NOMO-1 treated with DMSO at 0.1 percent for 48 hours (cell line): ENCODE measurements at regions not wholly inside any gene's neighbourhood (a gene's known extent, or its start where the extent isn't known, plus 50 kb on each side); places are given as distances from the start of the nearest gene placed in this dataset.

Source experiments
- DNase-seq: peaks from one replicate; lab custom pipeline; 2025; ENCODE audit not compliant: unreplicated experiment; lab: John Stamatoyannopoulos, UW

GRCh38 chr17:71360301-71360700 is 760.5 kb upstream of the SOX9 start:
- no peak for DNase-seq

DNA sequence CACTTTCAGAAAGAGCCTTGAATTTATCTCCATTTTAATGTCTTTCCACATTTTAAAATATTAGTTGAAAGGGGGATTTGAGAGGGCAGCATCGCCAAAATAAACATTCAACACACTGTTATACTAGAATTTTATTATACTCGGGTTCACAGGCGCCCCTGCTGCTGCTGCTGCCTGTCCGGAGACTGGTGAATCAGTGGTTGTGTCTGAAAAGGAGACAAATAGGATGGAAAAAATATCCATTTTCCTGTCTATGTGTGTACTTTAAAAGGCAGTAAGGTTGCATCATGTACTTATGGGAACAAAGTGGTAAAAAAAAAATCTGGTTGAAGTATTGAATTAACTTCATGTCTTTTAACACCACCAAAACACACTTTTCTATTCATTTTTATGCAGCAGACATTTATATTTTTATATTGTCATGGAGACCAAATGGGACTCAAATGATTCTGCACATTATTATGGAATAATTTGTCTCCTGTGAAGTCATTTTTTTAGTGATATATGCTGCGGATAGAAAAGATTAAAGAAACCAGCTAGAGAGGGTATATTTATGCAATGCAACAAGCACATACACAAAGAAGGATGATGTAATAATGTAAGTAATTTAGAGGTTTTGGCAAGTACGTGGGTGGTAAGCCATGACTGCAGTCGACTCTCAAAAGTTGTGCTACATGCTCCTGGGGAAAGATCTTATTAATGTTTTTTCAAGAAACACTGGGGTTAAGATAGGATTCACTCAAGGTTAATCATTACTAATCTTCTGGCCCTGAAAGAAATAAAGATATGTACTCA is 759.0 kb upstream of the SOX9 start:
- DNase-seq, result no peak

- DNase-seq, result no peak
These were observed 757.2 kb upstream of the SOX9 start for GRCh38 chr17:71363661-71364060.

DNA sequence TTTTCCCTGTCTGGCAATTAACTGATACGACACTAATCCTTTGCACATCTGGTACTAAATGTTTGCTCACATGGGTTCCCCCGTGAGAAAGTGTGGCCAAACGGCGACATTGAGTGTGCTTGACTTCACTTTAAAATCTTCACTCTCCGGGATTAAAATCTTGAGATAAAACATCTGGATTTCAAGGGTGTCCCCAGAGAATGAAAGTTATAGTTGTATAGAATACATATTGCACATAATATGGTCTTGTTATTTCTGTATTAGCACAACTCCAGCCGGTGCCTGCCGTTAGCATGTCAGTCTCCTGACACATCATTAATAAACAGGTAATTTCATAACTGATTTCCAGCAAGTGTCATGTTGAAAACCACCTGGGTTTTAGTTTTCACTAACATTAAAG is 749.0 kb upstream of the SOX9 start:
- no peak for DNase-seq

GRCh38 chr17:71375948-71376347 is 744.9 kb upstream of the SOX9 start:
- no peak for DNase-seq

DNA sequence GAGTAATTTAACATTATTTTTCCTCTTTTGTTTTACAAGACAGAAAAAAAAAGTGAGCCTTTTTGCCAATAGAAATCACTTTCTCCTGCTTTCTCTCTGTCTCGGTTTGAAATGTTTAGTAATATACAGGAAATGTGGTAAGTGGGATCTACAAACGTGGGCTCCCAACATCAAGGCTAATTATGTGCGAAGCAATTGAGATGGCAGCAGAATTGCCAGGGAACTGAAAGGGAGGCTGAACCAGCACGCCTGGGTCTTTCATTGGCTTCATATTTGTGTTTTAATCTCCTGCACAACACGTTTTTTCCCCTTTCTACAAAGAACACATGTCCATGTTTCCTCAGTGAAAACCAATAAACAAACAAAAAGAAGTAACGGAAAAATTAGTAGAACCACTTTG is 743.9 kb upstream of the SOX9 start:
- no peak for DNase-seq

DNA sequence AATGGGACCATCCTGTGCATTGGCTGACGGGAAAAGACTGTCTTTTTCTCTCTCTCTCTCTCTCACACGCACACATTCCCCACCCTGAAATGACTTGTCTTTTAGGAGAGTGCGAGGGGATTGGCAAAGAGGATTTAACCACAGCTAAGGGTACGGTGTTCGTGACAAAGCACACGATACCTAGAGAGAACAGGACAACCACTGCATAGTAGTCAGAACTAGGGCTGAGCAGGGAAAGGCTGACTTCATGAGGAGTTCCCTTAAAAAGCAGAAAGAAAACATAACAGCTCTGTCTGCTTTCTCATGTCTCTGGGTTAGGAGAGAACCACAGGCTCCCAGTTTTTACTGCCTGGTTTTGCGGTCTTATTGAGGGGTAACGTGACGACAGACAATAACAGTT is 742.8 kb upstream of the SOX9 start:
- no peak for DNase-seq

GRCh38 chr17:71378741-71379140 is 742.1 kb upstream of the SOX9 start:
- DNase-seq, result no peak

DNA sequence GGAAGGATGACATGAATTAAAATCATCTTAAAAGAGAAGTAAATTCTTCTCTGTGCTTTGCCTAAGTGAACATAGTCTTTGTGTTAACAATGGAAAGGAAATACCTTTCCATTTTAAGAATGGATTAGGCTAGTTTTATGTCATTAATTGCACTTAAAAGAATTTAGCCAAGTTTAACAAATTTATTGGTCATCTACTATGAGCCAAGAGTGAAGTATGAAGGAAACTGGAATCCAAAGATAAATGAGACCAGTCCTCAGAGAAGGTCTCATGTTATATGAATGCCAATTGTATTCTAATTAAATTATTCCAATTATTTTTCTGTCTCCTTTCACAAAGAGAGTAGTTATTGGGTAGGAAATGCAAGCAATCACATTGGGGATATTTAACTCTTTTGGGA is 741.3 kb upstream of the SOX9 start:
- DNase-seq, result no peak

GRCh38 chr17:71380535-71380934 is 740.3 kb upstream of the SOX9 start:
- DNase-seq, result no peak

DNA sequence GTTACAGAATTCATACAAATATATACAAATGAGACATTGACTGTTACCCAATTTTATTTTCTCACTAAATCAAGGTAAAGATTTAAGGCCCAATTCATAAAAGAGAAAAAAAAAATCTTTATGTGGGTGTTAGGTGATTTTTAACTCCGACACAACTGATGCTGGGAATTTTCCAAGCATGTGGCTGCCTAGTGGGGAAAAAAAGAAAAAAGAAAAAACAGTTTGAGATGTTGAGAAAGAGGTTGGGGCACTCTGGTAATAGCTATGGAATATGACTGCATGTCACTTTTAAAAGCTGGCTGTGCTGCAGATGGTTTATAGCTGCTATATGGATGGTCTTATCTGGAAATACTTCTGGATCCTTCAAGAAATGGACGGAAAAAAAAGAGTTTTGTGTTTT is 739.9 kb upstream of the SOX9 start:
- no peak for DNase-seq

- DNase-seq, result no peak
These were observed 737.7 kb upstream of the SOX9 start for GRCh38 chr17:71383091-71383490.

DNA sequence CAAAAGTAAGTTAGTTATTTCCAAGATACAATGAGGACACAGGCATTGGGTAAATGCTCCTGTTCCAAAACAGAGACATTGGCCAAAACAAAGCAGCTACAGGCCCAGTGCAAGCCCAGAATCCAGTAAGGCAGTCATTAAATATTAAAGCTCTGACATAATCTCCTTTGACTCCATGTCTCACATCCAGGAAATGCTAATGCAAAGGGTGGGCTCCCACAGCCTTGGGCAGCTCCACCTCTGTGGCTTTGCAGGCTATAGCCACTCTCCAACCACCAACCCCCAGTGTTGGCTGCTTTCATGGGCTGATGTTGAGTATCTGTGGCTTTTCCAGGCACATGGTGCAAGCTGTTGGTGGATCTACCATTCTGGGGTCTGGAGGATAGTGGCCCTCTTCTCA is 733.4 kb upstream of the SOX9 start:
- DNase-seq, result no peak

GRCh38 chr17:71392715-71393567 is 727.9 kb upstream of the SOX9 start:
- no peak for DNase-seq

GRCh38 chr17:71395901-71396300 is 724.9 kb upstream of the SOX9 start:
- no peak for DNase-seq

DNA sequence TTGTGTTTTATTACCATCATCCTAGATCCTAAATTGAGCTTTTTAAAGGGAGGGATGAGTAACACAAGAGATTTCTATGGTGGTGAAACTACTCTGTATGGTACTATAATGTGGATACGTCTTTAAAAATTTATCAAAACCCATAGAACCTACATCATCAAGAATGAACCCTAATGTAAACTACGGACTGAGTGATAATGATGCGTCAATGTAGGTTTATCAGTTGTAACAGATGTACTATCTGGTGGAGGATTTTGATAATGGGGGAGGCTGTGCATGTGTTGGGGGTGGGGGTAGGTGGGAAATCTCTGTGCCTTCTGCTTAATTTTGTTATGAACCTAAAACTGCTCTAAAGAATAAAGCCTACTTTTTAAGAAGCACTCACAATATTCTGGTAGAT is 724.1 kb upstream of the SOX9 start:
- DNase-seq, result no peak

DNA sequence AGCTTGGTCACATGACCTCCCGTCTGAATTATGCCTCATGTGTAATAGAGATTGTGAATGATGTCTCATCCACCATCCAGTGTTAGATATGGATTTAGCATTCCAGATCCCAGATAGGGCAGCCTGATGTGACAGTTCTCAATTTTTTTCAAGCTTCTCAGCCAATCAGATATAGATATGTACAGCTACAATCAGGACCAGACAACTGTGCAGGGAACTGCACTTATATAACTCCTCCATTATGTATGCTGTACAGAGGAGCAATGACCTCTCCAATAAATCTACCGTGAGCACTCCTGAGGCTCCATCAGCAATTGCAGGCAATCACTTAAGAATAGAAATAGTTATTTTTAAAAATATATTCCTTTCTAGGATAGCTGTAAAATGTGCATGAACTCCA is 722.8 kb upstream of the SOX9 start:
- DNase-seq, result no peak

- no peak for DNase-seq
These were observed 722.0 kb upstream of the SOX9 start for GRCh38 chr17:71398800-71399219.

DNA sequence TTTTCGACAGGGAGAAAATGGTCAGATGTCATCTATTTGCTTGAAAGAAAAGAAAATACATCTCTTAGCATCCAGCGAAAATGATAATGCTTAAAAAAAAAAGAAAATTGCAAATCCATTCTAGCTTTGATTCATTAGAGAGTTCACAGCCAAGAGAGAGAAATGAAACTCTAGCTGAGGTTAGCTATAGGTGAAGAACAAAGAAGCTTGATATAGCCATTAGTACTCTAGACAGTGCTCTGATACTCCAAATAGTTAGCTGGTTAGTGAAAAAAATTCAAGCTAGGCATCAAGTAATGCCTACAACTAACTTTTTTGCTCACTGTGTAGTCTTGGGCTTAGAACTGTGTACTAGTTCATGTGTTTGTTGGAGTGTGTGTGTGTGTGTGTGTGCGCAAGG is 721.6 kb upstream of the SOX9 start:
- no peak for DNase-seq

GRCh38 chr17:71399649-71400048 is 721.2 kb upstream of the SOX9 start:
- no peak for DNase-seq

DNA sequence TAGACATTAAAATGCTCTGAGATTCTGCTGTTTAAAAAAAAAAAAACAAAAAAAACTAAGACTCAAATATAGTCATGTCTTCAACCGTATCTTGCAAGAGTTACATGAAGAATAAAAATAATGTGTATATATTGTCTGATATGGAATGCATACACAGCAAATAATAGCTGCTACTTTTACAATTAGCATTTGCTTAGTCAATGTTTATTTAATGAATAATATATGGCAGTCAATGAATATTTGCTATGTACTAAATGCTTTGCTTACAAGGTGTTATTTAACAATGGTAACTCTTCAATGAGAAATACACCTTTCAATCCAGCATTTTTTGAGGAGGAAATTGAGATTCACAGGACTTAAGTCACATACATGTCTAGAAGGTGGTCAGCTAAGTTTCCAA is 718.8 kb upstream of the SOX9 start:
- no peak for DNase-seq

DNA sequence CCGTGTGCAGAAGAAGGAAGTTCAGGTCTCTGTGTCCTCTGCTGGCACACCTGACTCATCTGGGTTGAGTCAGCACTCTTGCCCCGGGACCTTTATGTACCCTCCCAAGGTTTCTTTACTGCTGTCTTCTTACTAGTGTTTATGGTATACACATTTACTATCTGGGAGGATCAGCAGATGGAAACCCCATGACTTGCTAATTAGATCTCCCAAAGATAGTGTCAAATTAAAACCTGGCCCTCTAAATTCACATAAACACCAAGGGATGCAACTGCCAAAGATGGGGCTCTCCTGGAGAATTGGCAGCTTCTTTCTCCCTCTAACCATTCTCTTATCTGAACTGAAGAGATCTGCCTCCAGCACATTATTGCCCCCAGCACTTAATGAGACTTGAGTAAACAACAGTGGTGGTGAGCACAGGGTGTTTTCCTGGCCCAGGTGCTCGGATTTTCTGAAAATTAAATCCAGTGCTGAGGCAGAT is 718.1 kb upstream of the SOX9 start:
- DNase-seq, result no peak
